HCT116 (cell line): ENCODE measurements at regions not wholly inside any gene's neighbourhood (a gene's known extent, or its start where the extent isn't known, plus 50 kb on each side); places are given as distances from the start of the nearest gene placed in this dataset.

Experiments used
- ATAC-seq: fragments of 200-7000 bp; cut with Tn5 transposase; 2 replicates; pipeline ENCODE4 v1.9.1; 2020; ENCODE audit warnings: mild to moderate bottlenecking, moderate library complexity
- BruUV-seq: library from RNA; stranded (reverse); fragments of 400-500 nt; replicated peaks from 2 replicates; lab custom pipeline; 2021; lab: Mats Ljungman, UMichigan
- CTCF ChIA-PET: fragments of 300-600 bp; sonication (Branson Sonifier 250); formaldehyde crosslinking; loops from one replicate; lab custom pipeline; 2021; ENCODE audit warnings: antibody characterized with exemption; lab: Charles Lee
- POLR2A ChIA-PET: fragments of 300-600, 350-600 bp; sonication (Branson Sonifier 250); formaldehyde crosslinking; loops from one replicate; lab custom pipeline; 2021; ENCODE audit warnings: antibody characterized with exemption; lab: Charles Lee
- RAD21 ChIA-PET, 2 experiments: fragments of 300-600 bp; sonication (Branson Sonifier 250); formaldehyde crosslinking; loops; one replicate each; lab custom pipeline; 2023; ENCODE audit warnings: low total read pairs in 2 of 2; ENCODE audit not compliant: uncharacterized antibody in 2 of 2, unreplicated experiment in 2 of 2, low non-redundant PET in 1 of 2; lab: Charles Lee
- DNase-seq: peaks from one replicate; pipeline ENCODE4 v3.0.0-alpha.2; 2010; ENCODE audit warnings: low read depth, low spot score
- H2AFZ ChIP-seq: fragments of 200-600 bp; shearing (Covaris generic), sonication (generic); 2 replicates; pipeline ENCODE4 v1.6.1; 2017; ENCODE audit warnings: low read depth, mixed run types, mixed read lengths, antibody characterized with exemption, low read length; ENCODE audit not compliant: poor library complexity, severe bottlenecking
- H3K27ac ChIP-seq: 2 replicates; pipeline ENCODE4 v1.5.1; 2012; ENCODE audit warnings: low read depth, low read length
- H3K27me3 ChIP-seq: fragments of 200-600 bp; sonication (generic); 2 replicates; pipeline ENCODE4 v1.6.1; 2016; ENCODE audit warnings: mixed run types, low read length, mixed read lengths; ENCODE audit not compliant: insufficient read depth
- H3K36me3 ChIP-seq, 2 experiments: fragments of 200-500 bp in 1 of 2; fragments of 200-600 bp in 1 of 2; sonication (Bioruptor generic) in 1 of 2; sonication (generic) in 1 of 2; 2 replicates each; pipeline versions ENCODE4 v1.5.1 to v1.6.1; 2014 to 2016; ENCODE audit warnings: low read length in 2 of 2, inconsistent platforms in 1 of 2, mixed read lengths in 1 of 2, mixed run types in 1 of 2; ENCODE audit not compliant: insufficient read depth in 2 of 2, control insufficient read depth in 1 of 2
- H3K4me1 ChIP-seq, 2 experiments: fragments of 200-600 bp in 1 of 2; sonication (generic) in 1 of 2; 2 replicates each; pipeline versions ENCODE4 v1.5.1 to v1.6.1; 2012 to 2017; ENCODE audit warnings: low read length in 2 of 2, inconsistent platforms in 1 of 2, mild to moderate bottlenecking in 1 of 2, mixed read lengths in 1 of 2, mixed run types in 1 of 2, moderate library complexity in 1 of 2; ENCODE audit not compliant: insufficient read depth in 2 of 2, control insufficient read depth in 1 of 2
- H3K4me2 ChIP-seq: fragments of 200-600 bp; sonication (generic); 2 replicates; pipeline ENCODE4 v1.6.1; 2017; ENCODE audit warnings: mixed run types, low read length, mixed read lengths
- H3K4me3 ChIP-seq, 2 experiments: fragments of 200-600 bp in 1 of 2; sonication (generic) in 1 of 2; replicated peaks in 1 of 2; 2 replicates each; pipeline ENCODE4 v1.5.1; 2011 to 2016; ENCODE audit warnings: low read length in 2 of 2, control low read depth in 1 of 2, low read depth in 1 of 2, mild to moderate bottlenecking in 1 of 2, mixed read lengths in 1 of 2, mixed run types in 1 of 2
- H3K79me2 ChIP-seq: fragments of 200-600 bp; sonication (generic); 2 replicates; pipeline ENCODE4 v1.6.1; 2017; ENCODE audit warnings: mild to moderate bottlenecking, mixed run types, low read length, moderate library complexity, mixed read lengths; ENCODE audit not compliant: insufficient read depth
- H3K9ac ChIP-seq: fragments of 200-600 bp; sonication (generic); 2 replicates; pipeline ENCODE4 v1.6.1; 2016; ENCODE audit warnings: low read length, mixed read lengths
- H3K9me2 ChIP-seq: fragments of 200-600 bp; sonication (generic), shearing (Covaris generic); 2 replicates; pipeline ENCODE4 v1.6.1; 2017; ENCODE audit warnings: mixed run types, mild to moderate bottlenecking, moderate library complexity; ENCODE audit not compliant: insufficient read depth
- H3K9me3 ChIP-seq, 2 experiments: fragments of 200-500 bp in 1 of 2; fragments of 200-600 bp in 1 of 2; sonication (Bioruptor generic) in 1 of 2; sonication (generic) in 1 of 2; 2 replicates each; pipeline ENCODE4 v1.6.1; 2014 to 2017; ENCODE audit warnings: low read length in 2 of 2, mixed read lengths in 2 of 2, inconsistent platforms in 1 of 2, low read depth in 1 of 2, mild to moderate bottlenecking in 1 of 2, mixed run types in 1 of 2, moderate library complexity in 1 of 2; ENCODE audit not compliant: control insufficient read depth in 1 of 2, insufficient read depth in 1 of 2
- H4K20me1 ChIP-seq: fragments of 200-600 bp; sonication (generic), shearing (Covaris generic); 2 replicates; pipeline ENCODE4 v1.6.1; 2017; ENCODE audit warnings: mixed run types, mild to moderate bottlenecking, moderate library complexity; ENCODE audit not compliant: insufficient read depth
- ATF3 ChIP-seq: IDR thresholded peaks from 2 replicates; pipeline ENCODE4 v1.6.1; 2012
- CBX3 ChIP-seq: IDR thresholded peaks from 2 replicates; pipeline ENCODE4 v1.6.1; 2012; ENCODE audit warnings: low read depth
- CEBPB ChIP-seq: IDR thresholded peaks from 2 replicates; pipeline ENCODE4 v1.6.1; 2012; ENCODE audit warnings: low read depth
- CTCF ChIP-seq, 3 experiments: fragments of 200-600 bp in 1 of 3; sonication (generic) in 1 of 3; IDR thresholded peaks in 2 of 3; conservative IDR thresholded peaks in 1 of 3; 2 replicates each; pipeline ENCODE4 v1.5.1; 2012 to 2017; ENCODE audit warnings: low read depth in 2 of 3, low read length in 2 of 3, antibody characterized with exemption in 1 of 3, borderline replicate concordance in 1 of 3, control low read depth in 1 of 3, mild to moderate bottlenecking in 1 of 3, mixed read lengths in 1 of 3, mixed run types in 1 of 3, moderate library complexity in 1 of 3; ENCODE audit not compliant: insufficient read depth in 1 of 3
- EZH2 ChIP-seq: fragments of 200-600 bp; sonication (generic); IDR thresholded peaks from 2 replicates; pipeline ENCODE4 v1.6.1; 2017; ENCODE audit warnings: antibody characterized with exemption, mixed run types
- EZH2phosphoT487 ChIP-seq: fragments of 200-600 bp; IDR thresholded peaks from 2 replicates; pipeline ENCODE4 v1.6.1; 2018; ENCODE audit warnings: antibody characterized with exemption, borderline replicate concordance
- JUND ChIP-seq: IDR thresholded peaks from 2 replicates; pipeline ENCODE4 v1.6.1; 2012
- RAD21 ChIP-seq: IDR thresholded peaks from 2 replicates; pipeline ENCODE4 v1.6.1; 2012; ENCODE audit warnings: low read depth, mild to moderate bottlenecking
- SIN3A ChIP-seq: IDR thresholded peaks from 2 replicates; pipeline ENCODE4 v1.6.1; 2012; ENCODE audit warnings: low read depth
- SP1 ChIP-seq: IDR thresholded peaks from 2 replicates; pipeline ENCODE4 v1.6.1; 2012; ENCODE audit warnings: low read depth
- YY1 ChIP-seq: IDR thresholded peaks from 2 replicates; pipeline ENCODE4 v1.6.1; 2011; ENCODE audit warnings: low read length, low read depth, moderate library complexity, mild to moderate bottlenecking; ENCODE audit not compliant: insufficient replicate concordance; ENCODE audit errors: extremely low read depth
- ZFX ChIP-seq: fragments of 450-650 bp; IDR thresholded peaks from 2 replicates; pipeline ENCODE4 v1.6.1; 2017
- ZNF274 ChIP-seq: fragments of 200-500 bp; sonication (Bioruptor generic); IDR thresholded peaks from 2 replicates; pipeline ENCODE4 v1.6.1; 2014; ENCODE audit warnings: mild to moderate bottlenecking, low read depth, low read length, inconsistent platforms
- intact Hi-C: fragments of 100-400 bp; cut with micrococcal nuclease; formaldehyde crosslinking; loops from 2 replicates; pipeline ENCODE4 v1.10.0; 2022
- TF ChIP-seq, protein P1 (sequence below): IDR thresholded peaks from 2 replicates; pipeline ENCODE4 v1.6.1; 2012
- TF ChIP-seq, protein P2 (sequence below): IDR thresholded peaks from 2 replicates; pipeline ENCODE4 v1.6.1; 2012; ENCODE audit warnings: low read depth
- TF ChIP-seq, protein P3 (sequence below): IDR thresholded peaks from 2 replicates; pipeline ENCODE4 v1.6.1; 2011; ENCODE audit warnings: mild to moderate bottlenecking, low read length, moderate library complexity; ENCODE audit not compliant: insufficient replicate concordance; ENCODE audit errors: extremely low read depth

GRCh38 chr3:177476495-177476894, 279.2 kb upstream of the TBL1XR1 start:
- BruUV-seq, result no TSS peak
- Histone ChIP-seq H3K4me1 (peaks cover 19 to 21% of the 10 kb centered on the region in 2 experiments), H3K4me3 (no peak overlapping the region), H3K9ac (no peak overlapping the region), H3K9me3 (no peaks in the 10 kb centered on the region), H3K36me3 (no peaks in the 10 kb centered on the region), H3K4me2 (no peak overlapping the region), H3K27ac (no peak overlapping the region), H2AFZ (no peak overlapping the region), H3K9me2 (no peaks in the 10 kb centered on the region), H3K79me2 (no peaks in the 10 kb centered on the region), H4K20me1 (no peaks in the 10 kb centered on the region), H3K27me3 (no peaks in the 10 kb centered on the region)
- intact Hi-C loops, result no loop called here
- no peak for DNase-seq
- no peak for ATAC-seq
- ChIA-PET CTCF (no interaction called here), POLR2A (no interaction called here), RAD21 (no interaction called here)
- no peak for TF ChIP-seq RAD21
- TF ChIP-seq ZNF274, result no peak
- TF ChIP-seq EZH2phosphoT487, result no peak
- TF ChIP-seq, protein P1, sequence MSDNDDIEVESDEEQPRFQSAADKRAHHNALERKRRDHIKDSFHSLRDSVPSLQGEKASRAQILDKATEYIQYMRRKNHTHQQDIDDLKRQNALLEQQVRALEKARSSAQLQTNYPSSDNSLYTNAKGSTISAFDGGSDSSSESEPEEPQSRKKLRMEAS, result no peak
- TF ChIP-seq JUND, result no peak
- TF ChIP-seq, protein P2, sequence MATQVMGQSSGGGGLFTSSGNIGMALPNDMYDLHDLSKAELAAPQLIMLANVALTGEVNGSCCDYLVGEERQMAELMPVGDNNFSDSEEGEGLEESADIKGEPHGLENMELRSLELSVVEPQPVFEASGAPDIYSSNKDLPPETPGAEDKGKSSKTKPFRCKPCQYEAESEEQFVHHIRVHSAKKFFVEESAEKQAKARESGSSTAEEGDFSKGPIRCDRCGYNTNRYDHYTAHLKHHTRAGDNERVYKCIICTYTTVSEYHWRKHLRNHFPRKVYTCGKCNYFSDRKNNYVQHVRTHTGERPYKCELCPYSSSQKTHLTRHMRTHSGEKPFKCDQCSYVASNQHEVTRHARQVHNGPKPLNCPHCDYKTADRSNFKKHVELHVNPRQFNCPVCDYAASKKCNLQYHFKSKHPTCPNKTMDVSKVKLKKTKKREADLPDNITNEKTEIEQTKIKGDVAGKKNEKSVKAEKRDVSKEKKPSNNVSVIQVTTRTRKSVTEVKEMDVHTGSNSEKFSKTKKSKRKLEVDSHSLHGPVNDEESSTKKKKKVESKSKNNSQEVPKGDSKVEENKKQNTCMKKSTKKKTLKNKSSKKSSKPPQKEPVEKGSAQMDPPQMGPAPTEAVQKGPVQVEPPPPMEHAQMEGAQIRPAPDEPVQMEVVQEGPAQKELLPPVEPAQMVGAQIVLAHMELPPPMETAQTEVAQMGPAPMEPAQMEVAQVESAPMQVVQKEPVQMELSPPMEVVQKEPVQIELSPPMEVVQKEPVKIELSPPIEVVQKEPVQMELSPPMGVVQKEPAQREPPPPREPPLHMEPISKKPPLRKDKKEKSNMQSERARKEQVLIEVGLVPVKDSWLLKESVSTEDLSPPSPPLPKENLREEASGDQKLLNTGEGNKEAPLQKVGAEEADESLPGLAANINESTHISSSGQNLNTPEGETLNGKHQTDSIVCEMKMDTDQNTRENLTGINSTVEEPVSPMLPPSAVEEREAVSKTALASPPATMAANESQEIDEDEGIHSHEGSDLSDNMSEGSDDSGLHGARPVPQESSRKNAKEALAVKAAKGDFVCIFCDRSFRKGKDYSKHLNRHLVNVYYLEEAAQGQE, result no peak
- TF ChIP-seq ZFX, result no peak
- no peak for TF ChIP-seq EZH2
- no peak for TF ChIP-seq YY1
- no peak for TF ChIP-seq CEBPB
- no peak for TF ChIP-seq CTCF (IDR thresholded peaks at IDR 0.05 in 2 of 3, conservative IDR thresholded peaks at IDR 0.05 in 1 of 3; ENCODE audit: borderline replicate concordance in 1 of 3, insufficient read depth in 1 of 3, low read depth in 2 of 3, low read length in 2 of 3)
- TF ChIP-seq SP1, result no peak
- TF ChIP-seq SIN3A, result no peak
- TF ChIP-seq, protein P3, sequence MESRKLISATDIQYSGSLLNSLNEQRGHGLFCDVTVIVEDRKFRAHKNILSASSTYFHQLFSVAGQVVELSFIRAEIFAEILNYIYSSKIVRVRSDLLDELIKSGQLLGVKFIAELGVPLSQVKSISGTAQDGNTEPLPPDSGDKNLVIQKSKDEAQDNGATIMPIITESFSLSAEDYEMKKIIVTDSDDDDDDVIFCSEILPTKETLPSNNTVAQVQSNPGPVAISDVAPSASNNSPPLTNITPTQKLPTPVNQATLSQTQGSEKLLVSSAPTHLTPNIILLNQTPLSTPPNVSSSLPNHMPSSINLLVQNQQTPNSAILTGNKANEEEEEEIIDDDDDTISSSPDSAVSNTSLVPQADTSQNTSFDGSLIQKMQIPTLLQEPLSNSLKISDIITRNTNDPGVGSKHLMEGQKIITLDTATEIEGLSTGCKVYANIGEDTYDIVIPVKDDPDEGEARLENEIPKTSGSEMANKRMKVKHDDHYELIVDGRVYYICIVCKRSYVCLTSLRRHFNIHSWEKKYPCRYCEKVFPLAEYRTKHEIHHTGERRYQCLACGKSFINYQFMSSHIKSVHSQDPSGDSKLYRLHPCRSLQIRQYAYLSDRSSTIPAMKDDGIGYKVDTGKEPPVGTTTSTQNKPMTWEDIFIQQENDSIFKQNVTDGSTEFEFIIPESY, result no peak
- no peak for TF ChIP-seq ATF3
- no peak for TF ChIP-seq CBX3
